Gastrocnemius medialis (tissue), 4 donors: ENCODE measurements at regions not wholly inside any gene's neighbourhood (a gene's known extent, or its start where the extent isn't known, plus 50 kb on each side); places are given as distances from the start of the nearest gene placed in this dataset.

Source experiments
- CTCF ChIP-seq, 5 experiments: fragments of 450-650 bp in 3 of 5; fragments of 200-600 bp in 2 of 5; sonication (generic) in 2 of 5; IDR thresholded peaks in 4 of 5; conservative IDR thresholded peaks in 1 of 5; 1 replicate in 4 of 5; 2 replicates in 1 of 5; pipeline ENCODE4 v1.5.1; 2016 to 2019; ENCODE audit warnings: antibody characterized with exemption in 5 of 5, mild to moderate bottlenecking in 3 of 5, moderate library complexity in 3 of 5
- POLR2A ChIP-seq, 2 donors: fragments of 450-650 bp; IDR thresholded peaks; one replicate each; pipeline ENCODE4 v1.6.1; 2017; ENCODE audit warnings: antibody characterized with exemption in 2 of 2, mild to moderate bottlenecking in 2 of 2, moderate library complexity in 2 of 2

GRCh38 chr6:744666-745353 lies 51.9 kb upstream of the EXOC2 start:
- TF ChIP-seq POLR2A (IDR thresholded peaks at IDR 0.05) (no peak), CTCF (IDR thresholded peaks at IDR 0.05 in 4 of 5, conservative IDR thresholded peaks at IDR 0.05 in 1 of 5) (no peak)
